GM12874 (cell line): ENCODE measurements at regions not wholly inside any gene's neighbourhood (a gene's known extent, or its start where the extent isn't known, plus 50 kb on each side); places are given as distances from the start of the nearest gene placed in this dataset.

Experiments
- CTCF ChIP-seq: IDR thresholded peaks from 2 replicates; pipeline ENCODE4 v1.5.1; 2011; ENCODE audit warnings: low read depth, mild to moderate bottlenecking, control low read depth, low read length, moderate library complexity; ENCODE audit not compliant: insufficient read depth

- no peak for TF ChIP-seq CTCF
Observed at GRCh38 chr1:8174807-8175206, 143.1 kb upstream of the SLC45A1 start.

- TF ChIP-seq CTCF: no peak
Observed at GRCh38 chr1:8171751-8172464, 145.8 kb upstream of the ERRFI1 start.

- no peak for TF ChIP-seq CTCF
Observed at GRCh38 chr1:8170059-8170835, 144.1 kb upstream of the ERRFI1 start.

GRCh38 chr1:8169364-8170058 lies 143.4 kb upstream of the ERRFI1 start:
- TF ChIP-seq CTCF: no peak

GRCh38 chr1:8167936-8168335 lies 141.8 kb upstream of the ERRFI1 start:
- no peak for TF ChIP-seq CTCF

GRCh38 chr1:8166406-8166805 lies 140.3 kb upstream of the ERRFI1 start:
- TF ChIP-seq CTCF: no peak
